Ectodermal cell (in vitro differentiated cells): ENCODE measurements at regions not wholly inside any gene's neighbourhood (a gene's known extent, or its start where the extent isn't known, plus 50 kb on each side); places are given as distances from the start of the nearest gene placed in this dataset.

Experiments
- H3K27ac ChIP-seq: 2 replicates; pipeline ENCODE4 v1.7.0; 2013; ENCODE audit warnings: mild to moderate bottlenecking, low read depth, low read length; ENCODE audit not compliant: insufficient read depth, poor library complexity, severe bottlenecking
- H3K27me3 ChIP-seq: 2 replicates; pipeline ENCODE4 v1.7.0; 2013; ENCODE audit warnings: mild to moderate bottlenecking, low read length; ENCODE audit not compliant: insufficient read depth, control insufficient read depth, poor library complexity, severe bottlenecking
- H3K36me3 ChIP-seq: one replicate; pipeline ENCODE4 v1.7.0; 2013; ENCODE audit warnings: low read length; ENCODE audit not compliant: control insufficient read depth, insufficient read depth
- H3K4me1 ChIP-seq: one replicate; pipeline ENCODE4 v1.7.0; 2013; ENCODE audit warnings: low read length; ENCODE audit not compliant: control insufficient read depth, insufficient read depth
- H3K4me3 ChIP-seq: 2 replicates; pipeline ENCODE4 v1.7.0; 2013; ENCODE audit warnings: low read depth, low read length, control low read depth; ENCODE audit not compliant: insufficient read depth
- H3K9me3 ChIP-seq: 2 replicates; pipeline ENCODE4 v1.7.0; 2013; ENCODE audit warnings: mild to moderate bottlenecking, low read length, moderate library complexity; ENCODE audit not compliant: control insufficient read depth
- WGBS, 2 experiments: methylation state at CpG; one replicate each; pipeline ENCODE4 v1.1.7; 2013; ENCODE audit warnings: missing lambda C conversion rate in 2 of 2; 5-methylcytosine and 5-hydroxymethylcytosine counted together

DNA sequence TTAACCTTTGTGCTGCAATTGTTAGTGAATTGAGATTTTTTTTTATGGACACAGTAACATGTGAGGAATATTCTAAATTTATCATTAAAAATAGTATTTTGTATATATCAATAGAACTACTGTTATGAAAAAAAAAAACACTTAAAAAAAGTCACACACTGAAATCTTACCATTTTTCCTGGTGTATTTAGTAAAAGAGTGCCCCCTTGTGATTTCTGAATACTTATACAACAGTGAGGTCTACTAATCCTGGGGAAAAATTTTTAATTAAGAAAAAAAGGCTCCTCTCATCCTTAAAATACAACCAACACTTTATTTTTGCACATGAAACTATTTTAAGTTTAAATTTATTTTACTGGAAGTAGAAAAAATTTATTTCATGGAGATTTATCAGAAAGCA is 56.4 kb upstream of the SPOCK3 start:
- Histone ChIP-seq H3K27me3 (no peaks in the 10 kb centered on the region), H3K9me3 (no peaks in the 10 kb centered on the region), H3K36me3 (no peaks in the 10 kb centered on the region), H3K4me3 (no peak overlapping the region), H3K4me1 (no peaks in the 10 kb centered on the region), H3K27ac (no peak overlapping the region)

DNA sequence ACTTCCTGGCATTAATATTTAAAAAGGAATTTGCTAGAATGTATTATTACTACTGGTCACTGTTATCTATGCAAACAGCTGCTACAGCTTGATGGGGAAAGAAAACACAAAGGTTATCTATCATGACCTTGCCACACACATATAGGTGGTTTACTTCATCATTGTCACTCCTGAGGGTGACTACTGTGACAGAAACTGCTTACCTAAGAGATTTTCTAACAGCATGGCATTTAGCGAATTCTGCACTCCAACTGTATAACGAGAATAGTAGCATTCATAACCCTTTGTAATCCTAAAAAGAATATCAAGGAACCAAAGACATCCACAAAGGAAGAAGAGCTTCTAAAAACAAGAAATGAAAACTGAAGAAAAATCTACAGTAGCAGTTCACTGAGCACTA is 74.6 kb upstream of the SPOCK3 start:
- WGBS, 2 experiments = 93 to 100% methylated on average over 2 of the region's 2 CpGs
- H3K9me3 ChIP-seq = no peaks in the 10 kb centered on the region
- H3K27ac ChIP-seq = no peak overlapping the region
- no peaks in the 10 kb centered on the region for H3K4me1 ChIP-seq
- H3K27me3 ChIP-seq = no peaks in the 10 kb centered on the region
- no peaks in the 10 kb centered on the region for H3K36me3 ChIP-seq
- H3K4me3 ChIP-seq = no peak overlapping the region

GRCh38 chr4:167321299-167321698 is 87.0 kb upstream of the SPOCK3 start:
- H3K9me3 ChIP-seq = no peaks in the 10 kb centered on the region
- 87 to 100% methylated on average over 3 to 4 of the region's 4 CpGs for WGBS, 2 experiments

DNA sequence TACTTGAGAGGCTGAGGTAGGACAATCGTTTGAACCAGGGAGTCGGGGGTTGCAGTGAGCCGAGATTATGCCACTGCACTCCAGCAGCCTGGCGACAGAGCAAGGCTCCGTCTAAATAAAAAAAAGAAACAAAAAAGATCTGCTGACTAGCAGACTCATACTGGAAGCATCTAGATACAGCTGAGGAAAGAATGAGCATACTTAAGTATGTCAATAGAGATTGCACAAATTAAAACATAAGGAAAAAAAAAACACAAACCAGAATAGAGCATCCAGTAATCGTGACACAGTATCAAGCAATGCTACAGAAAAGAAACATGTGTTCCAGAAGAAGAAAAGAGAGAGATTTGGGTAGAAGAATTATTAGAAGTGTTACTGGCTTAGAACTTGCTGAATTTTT is 105.5 kb upstream of the SPOCK3 start:
- H3K4me1 ChIP-seq = no peaks in the 10 kb centered on the region
- H3K27ac ChIP-seq = no peak overlapping the region
- H3K36me3 ChIP-seq = no peaks in the 10 kb centered on the region
- H3K4me3 ChIP-seq = no peak overlapping the region
- no peaks in the 10 kb centered on the region for H3K27me3 ChIP-seq
- H3K9me3 ChIP-seq = no peaks in the 10 kb centered on the region
- 64 to 68% methylated on average over 5 to 6 of the region's 6 CpGs for WGBS, 2 experiments

More at GRCh38 chr4:167321299-167321698, 87.0 kb upstream of the SPOCK3 start:
- Histone ChIP-seq H3K4me1 (no peaks in the 10 kb centered on the region), H3K27me3 (no peaks in the 10 kb centered on the region), H3K36me3 (no peaks in the 10 kb centered on the region), H3K27ac (no peak overlapping the region), H3K4me3 (no peak overlapping the region)

GRCh38 chr4:167359711-167360110 is 125.4 kb upstream of the SPOCK3 start:
- H3K4me3 ChIP-seq = no peak overlapping the region
- no peaks in the 10 kb centered on the region for H3K4me1 ChIP-seq
- no peaks in the 10 kb centered on the region for H3K36me3 ChIP-seq
- no peaks in the 10 kb centered on the region for H3K9me3 ChIP-seq
- WGBS, 2 experiments = 57% methylated on average over 3 of the region's 3 CpGs
- H3K27me3 ChIP-seq = no peaks in the 10 kb centered on the region
- H3K27ac ChIP-seq = no peak overlapping the region

DNA sequence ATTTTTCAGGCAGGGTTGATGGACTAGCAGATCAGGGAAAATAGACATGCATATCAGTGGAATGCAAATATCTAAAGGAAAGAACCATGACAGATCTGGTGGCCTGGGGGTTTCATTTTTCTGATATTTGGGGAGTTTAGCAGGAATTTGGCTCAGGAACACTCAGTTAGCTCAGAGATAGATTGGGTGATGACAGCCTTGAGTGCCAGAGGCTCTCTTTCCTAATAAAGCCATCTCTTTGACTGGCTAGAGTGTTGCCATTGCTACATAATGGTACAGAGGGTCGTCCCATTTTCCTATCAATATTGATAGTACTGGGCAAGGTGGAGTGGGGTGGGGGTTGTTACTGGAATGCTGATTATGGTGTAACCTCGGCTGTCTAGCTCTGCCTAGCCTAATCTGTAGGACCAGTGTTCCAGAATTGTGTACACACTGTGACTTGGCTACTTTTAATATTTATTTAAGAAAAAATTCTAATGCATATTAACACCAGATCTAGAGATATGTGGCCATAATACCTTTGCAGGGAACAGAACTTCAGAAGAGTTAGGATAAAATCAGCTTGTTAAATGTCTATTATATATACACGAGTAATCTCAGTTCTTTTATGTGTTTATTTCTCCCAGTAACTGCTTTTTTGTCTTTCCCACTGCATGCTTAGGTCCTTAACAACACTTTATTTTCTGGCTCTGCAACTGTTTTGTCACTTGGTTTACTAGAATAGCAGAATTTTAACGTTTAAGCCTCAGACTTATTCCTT is 145.0 kb upstream of the SPOCK3 start:
- no peaks in the 10 kb centered on the region for H3K36me3 ChIP-seq
- no peaks in the 10 kb centered on the region for H3K4me1 ChIP-seq
- no peak overlapping the region for H3K4me3 ChIP-seq
- WGBS, 2 experiments = 86 to 87% methylated on average over 3 to 4 of the region's 4 CpGs
- H3K27me3 ChIP-seq = no peaks in the 10 kb centered on the region
- H3K9me3 ChIP-seq = no peaks in the 10 kb centered on the region
- no peak overlapping the region for H3K27ac ChIP-seq

DNA sequence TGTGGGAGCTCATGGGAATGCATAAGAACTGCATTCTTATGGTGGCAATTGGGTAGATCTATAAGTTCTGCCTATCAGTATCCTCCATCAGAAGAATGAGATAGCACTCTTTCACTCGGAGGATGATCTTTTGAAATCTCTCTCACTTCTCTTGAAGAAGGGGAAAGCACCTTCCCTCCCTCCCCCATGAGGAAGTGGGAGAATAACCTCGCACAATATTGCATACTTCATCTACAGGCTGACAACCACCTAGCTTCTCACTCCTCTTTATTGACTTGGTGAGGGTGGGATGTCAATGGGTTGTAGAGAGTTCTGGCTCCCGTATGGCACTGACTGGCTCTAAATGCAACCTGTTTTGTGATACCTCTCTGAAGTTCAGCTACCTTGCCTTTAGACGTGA is 146.7 kb upstream of the SPOCK3 start:
- no peak overlapping the region for H3K4me3 ChIP-seq
- H3K4me1 ChIP-seq = no peaks in the 10 kb centered on the region
- no peak overlapping the region for H3K27ac ChIP-seq
- no peaks in the 10 kb centered on the region for H3K9me3 ChIP-seq
- no peaks in the 10 kb centered on the region for H3K27me3 ChIP-seq
- no peaks in the 10 kb centered on the region for H3K36me3 ChIP-seq
- WGBS, 2 experiments = 82 to 96% methylated on average over 3 to 4 of the region's 4 CpGs

DNA sequence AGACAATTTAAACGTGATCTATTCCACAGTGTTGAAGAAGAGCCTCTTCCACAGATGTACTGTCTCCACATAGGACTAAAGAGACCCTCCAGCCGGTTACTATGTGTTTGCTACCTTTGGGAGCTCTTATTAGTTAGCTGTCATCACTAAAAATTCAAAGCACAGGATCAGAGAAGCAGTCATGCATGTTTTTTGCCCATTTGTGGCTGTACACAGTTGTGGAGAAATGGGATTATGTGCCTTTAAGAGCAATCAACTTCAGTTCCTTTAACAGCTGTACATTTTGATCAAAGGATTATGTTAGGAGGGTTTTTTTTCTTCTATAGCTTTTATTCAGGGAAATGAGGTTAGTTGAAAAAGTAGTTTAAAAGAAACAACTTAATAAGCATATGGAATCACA is 149.0 kb upstream of the SPOCK3 start:
- Histone ChIP-seq H3K36me3 (no peaks in the 10 kb centered on the region), H3K27ac (no peak overlapping the region), H3K4me3 (no peak overlapping the region), H3K27me3 (no peaks in the 10 kb centered on the region), H3K9me3 (no peaks in the 10 kb centered on the region), H3K4me1 (no peaks in the 10 kb centered on the region)
- 79 to 90% methylated on average over 2 of the region's 2 CpGs for WGBS, 2 experiments

DNA sequence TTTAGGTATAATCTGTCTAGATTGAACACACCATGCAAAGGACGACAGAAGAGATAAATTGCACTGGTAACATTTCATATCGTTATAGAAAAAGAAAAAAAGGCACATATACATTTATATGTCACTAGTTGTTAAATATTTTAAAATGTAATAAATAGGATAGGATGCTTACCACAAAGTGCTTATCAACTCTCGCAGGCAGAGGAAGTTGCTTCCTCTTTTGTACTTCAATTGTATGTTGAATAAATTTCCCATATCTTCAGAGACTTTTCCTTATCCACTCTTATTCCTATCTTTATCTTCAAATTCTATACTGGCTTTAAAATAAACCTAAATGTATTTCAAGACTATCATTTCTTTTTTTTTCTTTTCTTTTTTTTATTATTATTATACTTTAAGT is 163.3 kb upstream of the SPOCK3 start:
- Histone ChIP-seq H3K27ac (no peak overlapping the region), H3K27me3 (no peaks in the 10 kb centered on the region), H3K9me3 (no peaks in the 10 kb centered on the region), H3K36me3 (no peaks in the 10 kb centered on the region), H3K4me1 (no peaks in the 10 kb centered on the region), H3K4me3 (no peak overlapping the region)
- WGBS, 2 experiments = no CpG with 5 or more reads among the region's 3 CpGs

DNA sequence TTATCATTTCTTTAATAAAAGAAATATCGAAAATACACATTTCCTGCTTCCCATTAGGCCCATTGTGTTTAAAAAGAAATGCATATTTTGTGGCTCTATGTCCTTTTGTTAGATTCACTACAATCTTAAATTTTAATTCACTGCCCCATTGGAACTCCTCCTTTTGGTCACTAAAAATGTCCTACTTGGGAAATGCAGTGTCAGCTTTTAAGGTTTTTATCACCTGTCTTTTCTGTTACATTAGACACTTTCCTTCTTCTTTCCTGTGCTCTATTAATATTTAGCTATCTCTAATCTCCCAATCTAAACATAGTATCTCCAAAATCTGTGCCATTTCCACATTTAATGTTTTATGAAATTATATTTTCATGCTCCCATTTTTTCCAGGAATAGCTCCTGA is 164.9 kb upstream of the SPOCK3 start:
- no peak overlapping the region for H3K27ac ChIP-seq
- H3K4me3 ChIP-seq = no peak overlapping the region
- no peaks in the 10 kb centered on the region for H3K4me1 ChIP-seq
- H3K9me3 ChIP-seq = no peaks in the 10 kb centered on the region
- 100% methylated on average over 1 of the region's 1 CpG; no CpG with 5 or more reads in 1 of the 2 experiments for WGBS, 2 experiments
- no peaks in the 10 kb centered on the region for H3K27me3 ChIP-seq
- no peaks in the 10 kb centered on the region for H3K36me3 ChIP-seq

GRCh38 chr4:167406181-167406580 is 171.9 kb upstream of the SPOCK3 start:
- H3K4me1 ChIP-seq = no peaks in the 10 kb centered on the region
- H3K27me3 ChIP-seq = no peaks in the 10 kb centered on the region
- H3K27ac ChIP-seq = no peak overlapping the region
- WGBS, 2 experiments = 88% methylated on average over 1 of the region's 1 CpG; no CpG with 5 or more reads in 1 of the 2 experiments
- H3K4me3 ChIP-seq = no peak overlapping the region
- no peaks in the 10 kb centered on the region for H3K9me3 ChIP-seq
- H3K36me3 ChIP-seq = no peaks in the 10 kb centered on the region
